HL-60 (cell line): ENCODE measurements at regions not wholly inside any gene's neighbourhood (a gene's known extent, or its start where the extent isn't known, plus 50 kb on each side); places are given as distances from the start of the nearest gene placed in this dataset.
A peak's percentile ranks its signal among the peaks of the same experiment; 100 is the strongest.

ENCODE experiments used
- DNase-seq, 2 experiments: peaks; one replicate each; pipeline ENCODE4 v3.0.0-alpha.2; 2010 to 2020; ENCODE audit warnings: low read depth in 1 of 2, low spot score in 1 of 2
- H3K27ac ChIP-seq: fragments of 250-450 bp; sonication (Bioruptor Pico); replicated peaks from 2 replicates; pipeline ENCODE4 v1.5.1; 2020; ENCODE audit warnings: mild to moderate bottlenecking, moderate library complexity
- H3K27me3 ChIP-seq: fragments of 250-450 bp; sonication (Bioruptor Pico); 2 replicates; pipeline ENCODE4 v1.5.1; 2021; ENCODE audit warnings: mild to moderate bottlenecking, moderate library complexity; ENCODE audit not compliant: insufficient read depth, poor library complexity, severe bottlenecking
- H3K4me3 ChIP-seq: replicated peaks from 2 replicates; pipeline ENCODE4 v1.5.1; 2011; ENCODE audit warnings: mild to moderate bottlenecking, control low read depth, low read length; ENCODE audit not compliant: insufficient read depth
- CTCF ChIP-seq: IDR thresholded peaks from one replicate; pipeline ENCODE4 v1.5.1; 2011; ENCODE audit warnings: low read length, control low read depth, inconsistent platforms; ENCODE audit not compliant: insufficient read depth
- GABPA ChIP-seq: IDR thresholded peaks from 2 replicates; pipeline ENCODE4 v1.6.1; 2012; ENCODE audit warnings: low read depth
- POLR2AphosphoS5 ChIP-seq: IDR thresholded peaks from 2 replicates; pipeline ENCODE4 v1.6.1; 2012; ENCODE audit warnings: low read depth
- SPI1 ChIP-seq: IDR thresholded peaks from 2 replicates; pipeline ENCODE4 v1.6.1; 2012; ENCODE audit warnings: low read depth, mild to moderate bottlenecking, borderline replicate concordance
- TF ChIP-seq, protein P1 (sequence below): IDR thresholded peaks from 2 replicates; pipeline ENCODE4 v1.6.1; 2012; ENCODE audit warnings: low read depth; ENCODE audit not compliant: insufficient replicate concordance

DNA sequence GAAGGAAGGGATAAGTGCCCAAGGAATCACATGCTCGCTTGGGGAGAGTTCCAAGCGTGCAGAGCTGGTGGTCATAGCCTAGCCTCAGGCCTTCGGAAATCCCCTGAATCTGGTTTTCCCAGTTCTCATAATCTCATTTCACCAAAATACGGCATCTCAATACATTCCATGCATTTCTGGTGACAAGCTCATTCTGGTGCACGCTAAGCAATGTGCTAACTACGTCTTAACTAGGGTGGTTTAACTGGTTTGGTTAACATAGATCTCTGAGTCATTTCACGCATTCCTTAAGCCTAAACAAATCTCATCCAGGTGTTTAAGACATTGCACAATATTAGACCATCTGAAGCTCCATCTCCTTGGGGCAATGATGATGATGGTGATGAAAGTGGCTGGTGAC is 72.9 kb upstream of the STEAP1B start:
- Histone ChIP-seq H3K4me3 (no peak overlapping the region), H3K27me3 (no peaks in the 10 kb centered on the region), H3K27ac (no peak overlapping the region)
- no peak for DNase-seq
- TF ChIP-seq CTCF (no peak), SPI1 (no peak), GABPA (no peak), POLR2AphosphoS5 (no peak)
- TF ChIP-seq, protein P1, sequence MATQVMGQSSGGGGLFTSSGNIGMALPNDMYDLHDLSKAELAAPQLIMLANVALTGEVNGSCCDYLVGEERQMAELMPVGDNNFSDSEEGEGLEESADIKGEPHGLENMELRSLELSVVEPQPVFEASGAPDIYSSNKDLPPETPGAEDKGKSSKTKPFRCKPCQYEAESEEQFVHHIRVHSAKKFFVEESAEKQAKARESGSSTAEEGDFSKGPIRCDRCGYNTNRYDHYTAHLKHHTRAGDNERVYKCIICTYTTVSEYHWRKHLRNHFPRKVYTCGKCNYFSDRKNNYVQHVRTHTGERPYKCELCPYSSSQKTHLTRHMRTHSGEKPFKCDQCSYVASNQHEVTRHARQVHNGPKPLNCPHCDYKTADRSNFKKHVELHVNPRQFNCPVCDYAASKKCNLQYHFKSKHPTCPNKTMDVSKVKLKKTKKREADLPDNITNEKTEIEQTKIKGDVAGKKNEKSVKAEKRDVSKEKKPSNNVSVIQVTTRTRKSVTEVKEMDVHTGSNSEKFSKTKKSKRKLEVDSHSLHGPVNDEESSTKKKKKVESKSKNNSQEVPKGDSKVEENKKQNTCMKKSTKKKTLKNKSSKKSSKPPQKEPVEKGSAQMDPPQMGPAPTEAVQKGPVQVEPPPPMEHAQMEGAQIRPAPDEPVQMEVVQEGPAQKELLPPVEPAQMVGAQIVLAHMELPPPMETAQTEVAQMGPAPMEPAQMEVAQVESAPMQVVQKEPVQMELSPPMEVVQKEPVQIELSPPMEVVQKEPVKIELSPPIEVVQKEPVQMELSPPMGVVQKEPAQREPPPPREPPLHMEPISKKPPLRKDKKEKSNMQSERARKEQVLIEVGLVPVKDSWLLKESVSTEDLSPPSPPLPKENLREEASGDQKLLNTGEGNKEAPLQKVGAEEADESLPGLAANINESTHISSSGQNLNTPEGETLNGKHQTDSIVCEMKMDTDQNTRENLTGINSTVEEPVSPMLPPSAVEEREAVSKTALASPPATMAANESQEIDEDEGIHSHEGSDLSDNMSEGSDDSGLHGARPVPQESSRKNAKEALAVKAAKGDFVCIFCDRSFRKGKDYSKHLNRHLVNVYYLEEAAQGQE: no peak

DNA sequence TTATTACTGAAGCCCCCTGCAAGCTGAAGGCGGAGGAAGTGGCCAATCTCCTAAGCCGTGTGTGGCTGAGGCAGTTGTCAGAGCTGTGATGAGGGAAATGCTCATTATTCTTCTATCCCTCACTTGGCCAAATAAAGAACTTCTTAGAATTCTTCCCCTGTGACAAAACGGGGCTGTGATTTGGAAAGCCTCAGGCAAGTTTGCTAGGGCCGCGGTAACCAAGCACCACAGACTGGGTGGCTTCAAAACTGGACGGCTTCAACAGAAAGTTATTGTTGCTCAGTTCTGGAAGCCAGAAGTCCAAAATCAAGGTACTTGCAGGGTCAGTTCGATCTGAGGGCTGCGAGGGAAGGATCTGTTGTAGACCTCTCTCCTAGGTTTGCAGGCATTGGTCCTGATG is 72.3 kb upstream of the STEAP1B start:
- H3K27me3 ChIP-seq: no peaks in the 10 kb centered on the region
- no peak for DNase-seq
- no peak overlapping the region for H3K27ac ChIP-seq
- no peak for TF ChIP-seq POLR2AphosphoS5
- TF ChIP-seq, protein P1: no peak
- no peak for TF ChIP-seq SPI1
- TF ChIP-seq GABPA: no peak
- TF ChIP-seq CTCF: no peak
- no peak overlapping the region for H3K4me3 ChIP-seq

GRCh38 chr7:22571766-22572165 is 71.8 kb upstream of the STEAP1B start:
- Histone ChIP-seq H3K27me3 (no peaks in the 10 kb centered on the region), H3K4me3 (no peak overlapping the region), H3K27ac (no peak overlapping the region)
- TF ChIP-seq SPI1 (peak; percentile 65), CTCF (no peak)
- DNase-seq: peak; percentile 48 to 51

- peak; percentile 52 to 86 for DNase-seq
- no peak overlapping the region for H3K4me3 ChIP-seq
- no peak overlapping the region for H3K27ac ChIP-seq
- TF ChIP-seq SPI1 (peak; percentile 69), CTCF (no peak)
- no peaks in the 10 kb centered on the region for H3K27me3 ChIP-seq
These were observed 69.8 kb upstream of the STEAP1B start for GRCh38 chr7:22569586-22570321.
